GM23338 (cell line): ENCODE measurements at regions not wholly inside any gene's neighbourhood (a gene's known extent, or its start where the extent isn't known, plus 50 kb on each side); places are given as distances from the start of the nearest gene placed in this dataset.

Experiments used
- ATAC-seq: fragments of 200-7000 bp; cut with Tn5 transposase; 3 replicates; pipeline ENCODE4 v1.9.1; 2020
- DNase-seq: peaks from one replicate; pipeline ENCODE4 v3.0.0-alpha.2; 2015; ENCODE audit warnings: low spot score
- H2AFZ ChIP-seq: fragments of 200-600 bp; sonication (generic); 2 replicates; pipeline ENCODE4 v1.8.0; 2016; ENCODE audit warnings: antibody characterized with exemption, mild to moderate bottlenecking, moderate library complexity
- H3F3A ChIP-seq: fragments of 200-600 bp; sonication (generic); replicated peaks from 2 replicates; pipeline ENCODE4 v1.8.0; 2017; ENCODE audit warnings: antibody characterized with exemption, mixed run types, low read depth
- H3K27ac ChIP-seq: fragments of 200-600 bp; sonication (generic); 2 replicates; pipeline ENCODE4 v1.6.1; 2016; ENCODE audit warnings: low read depth
- H3K27me3 ChIP-seq: fragments of 200-600 bp; sonication (generic); 2 replicates; pipeline ENCODE4 v1.8.0; 2016; ENCODE audit warnings: mild to moderate bottlenecking, mixed run types, moderate library complexity; ENCODE audit not compliant: insufficient read depth
- H3K36me3 ChIP-seq: fragments of 200-600 bp; sonication (generic); 2 replicates; pipeline ENCODE4 v1.8.0; 2016; ENCODE audit warnings: mild to moderate bottlenecking; ENCODE audit not compliant: insufficient read depth
- H3K4me1 ChIP-seq: fragments of 200-600 bp; sonication (generic); 2 replicates; pipeline ENCODE4 v1.8.0; 2016; ENCODE audit warnings: mild to moderate bottlenecking, moderate library complexity; ENCODE audit not compliant: insufficient read depth
- H3K4me2 ChIP-seq: fragments of 200-600 bp; sonication (generic); 2 replicates; pipeline ENCODE4 v1.7.1; 2017; ENCODE audit warnings: mixed run types
- H3K4me3 ChIP-seq: fragments of 200-600 bp; sonication (generic); 2 replicates; pipeline ENCODE4 v1.6.1; 2016; ENCODE audit warnings: mixed run types
- H3K79me2 ChIP-seq: fragments of 200-600 bp; sonication (generic); replicated peaks from 2 replicates; pipeline ENCODE4 v1.8.0; 2017; ENCODE audit warnings: mild to moderate bottlenecking; ENCODE audit not compliant: insufficient read depth
- H3K9me2 ChIP-seq: fragments of 200-600 bp; sonication (generic); 2 replicates; pipeline ENCODE4 v1.8.0; 2017; ENCODE audit not compliant: insufficient read depth
- H4K20me1 ChIP-seq: fragments of 200-600 bp; sonication (generic); replicated peaks from 2 replicates; pipeline ENCODE4 v1.8.0; 2017; ENCODE audit warnings: mild to moderate bottlenecking; ENCODE audit not compliant: insufficient read depth
- H3K27ac Mint-ChIP-seq: 2 replicates; pipeline ENCODE4 v1.8.0; 2020; ENCODE audit warnings: inconsistent platforms, mild to moderate bottlenecking, moderate library complexity, mixed read lengths
- H3K27me3 Mint-ChIP-seq: 3 replicates; pipeline ENCODE4 v1.8.0; 2022; ENCODE audit warnings: low read depth, mild to moderate bottlenecking, moderate library complexity, mixed read lengths, inconsistent platforms; ENCODE audit not compliant: insufficient read depth, poor library complexity
- H3K36me3 Mint-ChIP-seq: 3 replicates; pipeline ENCODE4 v1.8.0; 2021; ENCODE audit warnings: low read depth, mild to moderate bottlenecking, inconsistent platforms, moderate library complexity, mixed read lengths
- H3K4me1 Mint-ChIP-seq: 3 replicates; pipeline ENCODE4 v1.8.0; 2020; ENCODE audit warnings: mild to moderate bottlenecking, inconsistent platforms, mixed read lengths
- H3K4me3 Mint-ChIP-seq: 3 replicates; pipeline ENCODE4 v1.8.0; 2021; ENCODE audit warnings: moderate library complexity, mild to moderate bottlenecking, inconsistent platforms, mixed read lengths
- H3K9me3 Mint-ChIP-seq: 3 replicates; pipeline ENCODE4 v1.8.0; 2020; ENCODE audit warnings: moderate library complexity, mild to moderate bottlenecking, inconsistent platforms, mixed read lengths
- CREB1 ChIP-seq: fragments of 250-450 bp; sonication (Bioruptor Pico); IDR thresholded peaks from 2 replicates; pipeline ENCODE4 v1.5.0; 2020; ENCODE audit warnings: low read depth, mild to moderate bottlenecking, moderate library complexity
- EZH2 ChIP-seq: fragments of 200-600 bp; sonication (generic); IDR thresholded peaks from one replicate; pipeline ENCODE4 v1.8.0; 2017; ENCODE audit warnings: antibody characterized with exemption, mild to moderate bottlenecking, low read depth; ENCODE audit not compliant: unreplicated experiment
- EZH2phosphoT487 ChIP-seq: fragments of 200-600 bp; sonication (generic); IDR thresholded peaks from one replicate; pipeline ENCODE4 v1.8.1; 2018; ENCODE audit warnings: antibody characterized with exemption; ENCODE audit not compliant: unreplicated experiment
- JUNB ChIP-seq: IDR thresholded peaks from one replicate; pipeline ENCODE4 v1.6.1; 2016; ENCODE audit warnings: antibody characterized with exemption; ENCODE audit not compliant: unreplicated experiment
- NANOG ChIP-seq: IDR thresholded peaks from 2 replicates; pipeline ENCODE4 v1.6.1; 2016; ENCODE audit warnings: antibody characterized with exemption, borderline replicate concordance
- POLR2AphosphoS5 ChIP-seq: IDR thresholded peaks from 2 replicates; pipeline ENCODE4 v1.6.1; 2016; ENCODE audit warnings: antibody characterized with exemption, low read depth
- STAT1 ChIP-seq: IDR thresholded peaks from one replicate; pipeline ENCODE4 v1.6.1; 2016; ENCODE audit warnings: antibody characterized with exemption; ENCODE audit not compliant: unreplicated experiment
- ZNF114 ChIP-seq: fragments of 250-450 bp; sonication (Bioruptor Pico); IDR thresholded peaks from 2 replicates; pipeline ENCODE4 v1.5.0; 2020; ENCODE audit warnings: mild to moderate bottlenecking, moderate library complexity
- TF ChIP-seq, protein P1 (sequence below), 2 experiments: fragments of 200-600 bp in 1 of 2; sonication (generic) in 1 of 2; conservative IDR thresholded peaks; 2 replicates each; pipeline versions ENCODE4 v1.5.1 to v1.6.1; 2016 to 2017; ENCODE audit warnings: antibody characterized with exemption in 2 of 2, low read depth in 2 of 2, mild to moderate bottlenecking in 2 of 2, moderate library complexity in 1 of 2
- TF ChIP-seq, protein P2 (sequence below): IDR thresholded peaks from 2 replicates; pipeline ENCODE4 v1.6.1; 2016; ENCODE audit warnings: antibody characterized with exemption
- TF ChIP-seq, protein P3 (sequence below): IDR thresholded peaks from one replicate; pipeline ENCODE4 v1.6.1; 2018; ENCODE audit warnings: antibody characterized with exemption; ENCODE audit not compliant: unreplicated experiment

DNA sequence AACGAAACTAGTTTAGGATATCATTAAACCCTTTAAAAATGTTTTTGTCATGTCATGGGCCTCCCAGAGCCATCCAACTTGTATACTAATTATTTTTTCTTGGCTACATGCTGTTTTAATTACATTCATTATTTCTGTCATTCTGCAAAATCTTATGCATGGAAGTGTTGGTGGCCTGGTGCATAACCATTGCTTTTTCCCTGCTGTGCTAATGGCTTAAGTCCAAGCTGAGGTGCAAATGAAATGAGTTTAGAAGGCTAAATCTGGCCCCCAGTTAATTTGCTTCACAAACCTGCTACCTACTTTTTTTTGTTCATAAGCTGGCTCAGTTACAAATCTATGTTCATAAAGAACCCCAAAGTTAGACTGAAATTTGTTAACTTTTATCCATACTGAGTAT is 1249.9 kb downstream of the EPHA7 start (continued):
- TF ChIP-seq, protein P1, sequence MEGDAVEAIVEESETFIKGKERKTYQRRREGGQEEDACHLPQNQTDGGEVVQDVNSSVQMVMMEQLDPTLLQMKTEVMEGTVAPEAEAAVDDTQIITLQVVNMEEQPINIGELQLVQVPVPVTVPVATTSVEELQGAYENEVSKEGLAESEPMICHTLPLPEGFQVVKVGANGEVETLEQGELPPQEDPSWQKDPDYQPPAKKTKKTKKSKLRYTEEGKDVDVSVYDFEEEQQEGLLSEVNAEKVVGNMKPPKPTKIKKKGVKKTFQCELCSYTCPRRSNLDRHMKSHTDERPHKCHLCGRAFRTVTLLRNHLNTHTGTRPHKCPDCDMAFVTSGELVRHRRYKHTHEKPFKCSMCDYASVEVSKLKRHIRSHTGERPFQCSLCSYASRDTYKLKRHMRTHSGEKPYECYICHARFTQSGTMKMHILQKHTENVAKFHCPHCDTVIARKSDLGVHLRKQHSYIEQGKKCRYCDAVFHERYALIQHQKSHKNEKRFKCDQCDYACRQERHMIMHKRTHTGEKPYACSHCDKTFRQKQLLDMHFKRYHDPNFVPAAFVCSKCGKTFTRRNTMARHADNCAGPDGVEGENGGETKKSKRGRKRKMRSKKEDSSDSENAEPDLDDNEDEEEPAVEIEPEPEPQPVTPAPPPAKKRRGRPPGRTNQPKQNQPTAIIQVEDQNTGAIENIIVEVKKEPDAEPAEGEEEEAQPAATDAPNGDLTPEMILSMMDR (conservative IDR thresholded peaks at IDR 0.05; ENCODE audit: low read depth in 2 of 2), result no peak
- TF ChIP-seq, protein P2, sequence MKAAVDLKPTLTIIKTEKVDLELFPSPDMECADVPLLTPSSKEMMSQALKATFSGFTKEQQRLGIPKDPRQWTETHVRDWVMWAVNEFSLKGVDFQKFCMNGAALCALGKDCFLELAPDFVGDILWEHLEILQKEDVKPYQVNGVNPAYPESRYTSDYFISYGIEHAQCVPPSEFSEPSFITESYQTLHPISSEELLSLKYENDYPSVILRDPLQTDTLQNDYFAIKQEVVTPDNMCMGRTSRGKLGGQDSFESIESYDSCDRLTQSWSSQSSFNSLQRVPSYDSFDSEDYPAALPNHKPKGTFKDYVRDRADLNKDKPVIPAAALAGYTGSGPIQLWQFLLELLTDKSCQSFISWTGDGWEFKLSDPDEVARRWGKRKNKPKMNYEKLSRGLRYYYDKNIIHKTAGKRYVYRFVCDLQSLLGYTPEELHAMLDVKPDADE, result no peak

DNA sequence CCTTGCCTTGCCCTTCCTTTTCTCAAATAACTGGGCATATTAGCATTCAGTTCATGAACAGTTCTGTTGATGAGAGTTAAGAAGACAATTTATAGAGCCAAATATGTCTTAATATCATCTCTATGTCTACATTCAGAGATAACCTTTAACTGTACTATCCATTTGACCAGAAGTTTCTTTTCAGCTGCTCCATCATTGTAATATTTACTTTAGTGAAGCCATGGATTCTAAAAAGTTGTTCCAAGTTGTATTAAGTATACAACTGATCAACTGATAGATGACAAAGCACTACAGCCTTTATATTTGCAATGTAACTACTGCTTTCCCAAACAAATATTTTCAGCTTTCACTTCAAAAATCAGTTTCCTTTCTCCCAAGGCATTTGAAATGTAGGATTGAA is 1252.7 kb downstream of the EPHA7 start:
- no peaks in the 10 kb centered on the region for H3K9me2 ChIP-seq
- H4K20me1 ChIP-seq, result no peaks in the 10 kb centered on the region
- no peaks in the 10 kb centered on the region for H3K36me3 ChIP-seq
- no peak overlapping the region for H3K4me3 Mint-ChIP-seq
- DNase-seq (no peak), ATAC-seq (no peak)
- H3K4me1 ChIP-seq, result peaks cover 4% of the 10 kb centered on the region; the same call in 1 of the 2 replicates
- H3K27ac ChIP-seq, result no peak overlapping the region
- H3K27me3 Mint-ChIP-seq, result peaks cover 2% of the 10 kb centered on the region
- H3K27ac Mint-ChIP-seq, result no peak overlapping the region
- H3F3A ChIP-seq, result no peaks in the 10 kb centered on the region
- no peak overlapping the region for H2AFZ ChIP-seq
- no peaks in the 10 kb centered on the region for H3K79me2 ChIP-seq
- H3K4me3 ChIP-seq, result no peak overlapping the region
- no peaks in the 10 kb centered on the region; the same call in 2 of the 3 replicates for H3K36me3 Mint-ChIP-seq
- no peak overlapping the region for H3K4me2 ChIP-seq
- H3K9me3 Mint-ChIP-seq, result no peaks in the 10 kb centered on the region
- peaks cover 14% of the 10 kb centered on the region for H3K4me1 Mint-ChIP-seq
- H3K27me3 ChIP-seq, result no peaks in the 10 kb centered on the region
- TF ChIP-seq CREB1, result no peak
- TF ChIP-seq EZH2, result no peak
- TF ChIP-seq POLR2AphosphoS5, result no peak
- no peak for TF ChIP-seq EZH2phosphoT487
- TF ChIP-seq, protein P1 (conservative IDR thresholded peaks at IDR 0.05; ENCODE audit: low read depth in 2 of 2), result no peak
- TF ChIP-seq, protein P2, result no peak
- TF ChIP-seq, protein P3, sequence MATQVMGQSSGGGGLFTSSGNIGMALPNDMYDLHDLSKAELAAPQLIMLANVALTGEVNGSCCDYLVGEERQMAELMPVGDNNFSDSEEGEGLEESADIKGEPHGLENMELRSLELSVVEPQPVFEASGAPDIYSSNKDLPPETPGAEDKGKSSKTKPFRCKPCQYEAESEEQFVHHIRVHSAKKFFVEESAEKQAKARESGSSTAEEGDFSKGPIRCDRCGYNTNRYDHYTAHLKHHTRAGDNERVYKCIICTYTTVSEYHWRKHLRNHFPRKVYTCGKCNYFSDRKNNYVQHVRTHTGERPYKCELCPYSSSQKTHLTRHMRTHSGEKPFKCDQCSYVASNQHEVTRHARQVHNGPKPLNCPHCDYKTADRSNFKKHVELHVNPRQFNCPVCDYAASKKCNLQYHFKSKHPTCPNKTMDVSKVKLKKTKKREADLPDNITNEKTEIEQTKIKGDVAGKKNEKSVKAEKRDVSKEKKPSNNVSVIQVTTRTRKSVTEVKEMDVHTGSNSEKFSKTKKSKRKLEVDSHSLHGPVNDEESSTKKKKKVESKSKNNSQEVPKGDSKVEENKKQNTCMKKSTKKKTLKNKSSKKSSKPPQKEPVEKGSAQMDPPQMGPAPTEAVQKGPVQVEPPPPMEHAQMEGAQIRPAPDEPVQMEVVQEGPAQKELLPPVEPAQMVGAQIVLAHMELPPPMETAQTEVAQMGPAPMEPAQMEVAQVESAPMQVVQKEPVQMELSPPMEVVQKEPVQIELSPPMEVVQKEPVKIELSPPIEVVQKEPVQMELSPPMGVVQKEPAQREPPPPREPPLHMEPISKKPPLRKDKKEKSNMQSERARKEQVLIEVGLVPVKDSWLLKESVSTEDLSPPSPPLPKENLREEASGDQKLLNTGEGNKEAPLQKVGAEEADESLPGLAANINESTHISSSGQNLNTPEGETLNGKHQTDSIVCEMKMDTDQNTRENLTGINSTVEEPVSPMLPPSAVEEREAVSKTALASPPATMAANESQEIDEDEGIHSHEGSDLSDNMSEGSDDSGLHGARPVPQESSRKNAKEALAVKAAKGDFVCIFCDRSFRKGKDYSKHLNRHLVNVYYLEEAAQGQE, result no peak
- TF ChIP-seq ZNF114 (CRISPR knock-in tag), result no peak
- TF ChIP-seq STAT1, result no peak
- TF ChIP-seq JUNB, result no peak
- no peak for TF ChIP-seq NANOG
